HEK293 (cell line): ENCODE measurements at regions not wholly inside any gene's neighbourhood (a gene's known extent, or its start where the extent isn't known, plus 50 kb on each side); places are given as distances from the start of the nearest gene placed in this dataset.

Source experiments
- CTCF ChIP-seq: fragments of 450-650 bp; formaldehyde crosslinking; IDR thresholded peaks from 2 replicates; pipeline ENCODE4 v1.5.1; 2016; ENCODE audit warnings: missing biosample characterization, missing genetic modification characterization
- KLF7 ChIP-seq: fragments of 450-650 bp; formaldehyde crosslinking; IDR thresholded peaks from 2 replicates; pipeline ENCODE4 v1.5.1; 2016; ENCODE audit warnings: missing biosample characterization, missing genetic modification characterization, borderline replicate concordance
- PATZ1 ChIP-seq: fragments of 450-650 bp; formaldehyde crosslinking; IDR thresholded peaks from 2 replicates; pipeline ENCODE4 v1.5.1; 2016; ENCODE audit warnings: missing biosample characterization, missing genetic modification characterization
- TCF7L2 ChIP-seq: IDR thresholded peaks from 2 replicates; pipeline ENCODE4 v1.6.1; 2011; ENCODE audit warnings: low read depth, mild to moderate bottlenecking, inconsistent platforms, low read length, moderate library complexity, borderline replicate concordance
- YY1 ChIP-seq: fragments of 450-650 bp; formaldehyde crosslinking; IDR thresholded peaks from 2 replicates; pipeline ENCODE4 v1.5.1; 2018; ENCODE audit warnings: missing biosample characterization, missing genetic modification characterization
- YY2 ChIP-seq: fragments of 450-650 bp; formaldehyde crosslinking; IDR thresholded peaks from 2 replicates; pipeline ENCODE4 v1.5.1; 2016; ENCODE audit warnings: missing biosample characterization, missing genetic modification characterization
- ZBTB7A ChIP-seq: fragments of 450-650 bp; formaldehyde crosslinking; IDR thresholded peaks from 2 replicates; pipeline ENCODE4 v1.5.1; 2016; ENCODE audit warnings: low read depth, missing biosample characterization, missing genetic modification characterization
- ZNF114 ChIP-seq: fragments of 450-650 bp; formaldehyde crosslinking; IDR thresholded peaks from 2 replicates; pipeline ENCODE4 v1.5.0; 2017; ENCODE audit warnings: missing biosample characterization, missing genetic modification characterization
- ZNF488 ChIP-seq: fragments of 450-650 bp; formaldehyde crosslinking; IDR thresholded peaks from 2 replicates; pipeline ENCODE4 v1.5.1; 2016; ENCODE audit warnings: missing biosample characterization, missing genetic modification characterization
- ZNF585B ChIP-seq: fragments of 450-650 bp; formaldehyde crosslinking; IDR thresholded peaks from 2 replicates; pipeline ENCODE4 v1.5.1; 2016; ENCODE audit warnings: missing biosample characterization, missing genetic modification characterization
- ZNF768 ChIP-seq: fragments of 450-650 bp; formaldehyde crosslinking; IDR thresholded peaks from 2 replicates; pipeline ENCODE4 v1.5.1; 2018; ENCODE audit warnings: missing biosample characterization, mild to moderate bottlenecking, missing genetic modification characterization
- ZSCAN23 ChIP-seq: fragments of 450-650 bp; formaldehyde crosslinking; IDR thresholded peaks from 2 replicates; pipeline ENCODE4 v1.5.1; 2016; ENCODE audit warnings: missing biosample characterization, missing genetic modification characterization

- TF ChIP-seq KLF7 (tag by site-specific recombination), result no peak
- no peak for TF ChIP-seq ZNF585B (tag by site-specific recombination)
- TF ChIP-seq PATZ1, result peak; percentile 44
- TF ChIP-seq YY1, result no peak
- 0 out of 2 replicates have a peak, but pooled peaks have one; percentile 25 for TF ChIP-seq CTCF
- TF ChIP-seq TCF7L2, result 0 out of 2 replicates have a peak, but pooled peaks have one; percentile 36
- no peak for TF ChIP-seq YY2
- no peak for TF ChIP-seq ZSCAN23 (tag by site-specific recombination)
- no peak for TF ChIP-seq ZBTB7A (tag by site-specific recombination)
- no peak for TF ChIP-seq ZNF768 (tag by site-specific recombination)
- TF ChIP-seq ZNF114 (tag by site-specific recombination), result no peak
- TF ChIP-seq ZNF488, result no peak
Observed at GRCh38 chr4:19739101-19739651, 512.5 kb upstream of the SLIT2 start.
